HG03354 (cell line): ENCODE measurements at regions not wholly inside any gene's neighbourhood (a gene's known extent, or its start where the extent isn't known, plus 50 kb on each side); places are given as distances from the start of the nearest gene placed in this dataset.
A peak's percentile ranks its signal among the peaks of the same experiment; 100 is the strongest.

Experiments
- ATAC-seq: cut with Tn5 transposase; IDR thresholded peaks from one replicate; pipeline ENCODE4 v1.9.1; 2021; ENCODE audit warnings: mild to moderate bottlenecking; ENCODE audit not compliant: unreplicated experiment, poor library complexity, severe bottlenecking

DNA sequence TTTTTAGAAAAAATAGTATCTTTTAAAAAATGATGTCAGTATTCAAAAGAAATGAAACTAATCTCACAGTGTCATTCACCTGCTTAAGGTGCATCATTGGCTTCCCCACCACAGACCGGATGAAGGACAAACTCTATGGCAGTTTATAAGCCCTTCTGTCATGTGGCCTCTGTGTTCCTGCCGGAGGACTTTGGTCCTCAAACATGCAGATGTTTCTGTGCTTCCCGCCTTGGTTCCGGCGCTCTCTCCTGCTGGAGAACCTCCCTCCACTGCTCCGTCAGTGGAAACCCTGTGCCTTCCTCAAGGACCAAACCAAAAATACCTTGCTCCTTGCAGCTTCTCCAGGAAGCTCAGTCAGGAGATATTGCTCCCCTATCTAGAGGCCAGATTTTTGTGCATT, 326.3 kb downstream of the UACA start:
- no peak for ATAC-seq

DNA sequence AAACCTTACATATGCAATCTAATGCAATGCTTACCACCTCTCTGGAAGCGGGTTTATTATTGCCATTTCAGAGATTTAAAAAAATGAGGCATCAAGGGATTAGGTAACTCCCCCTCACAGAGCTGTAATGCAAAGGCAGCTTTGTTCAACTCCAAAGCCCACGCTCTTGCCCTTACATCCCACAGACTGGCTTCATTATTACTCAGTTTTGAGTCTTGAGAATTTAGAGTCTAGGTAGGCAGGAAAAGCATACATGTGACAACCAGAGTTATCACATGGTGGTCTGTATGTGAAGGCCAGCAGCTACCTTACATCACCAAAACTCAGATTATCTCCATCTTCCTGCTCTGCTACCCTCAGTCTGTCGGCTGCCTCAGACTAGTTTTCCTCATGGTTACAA, 326.9 kb downstream of the UACA start:
- ATAC-seq, result peak; percentile 52

GRCh38 chr15:70435872-70436271, 327.5 kb downstream of the UACA start:
- ATAC-seq, result peak; percentile 48

DNA sequence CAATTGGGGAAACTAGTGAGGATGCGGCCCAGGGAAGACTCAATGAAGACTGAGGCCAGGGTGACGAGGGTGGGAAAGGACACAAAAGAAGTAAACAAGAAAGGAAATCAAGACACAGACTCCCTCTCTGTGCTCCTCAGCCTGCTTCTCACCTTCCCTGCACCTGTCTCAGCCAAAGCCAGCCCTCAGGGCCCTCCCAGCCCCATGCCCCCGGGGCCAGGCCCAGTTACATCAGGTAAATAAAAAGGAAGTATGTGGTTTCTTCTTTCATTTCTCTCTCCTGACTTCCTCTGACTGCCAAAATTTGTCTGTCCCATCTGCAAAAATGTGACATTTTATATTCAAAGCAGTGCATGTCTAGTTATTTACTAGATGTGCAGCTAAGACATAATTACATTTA, 328.0 kb downstream of the UACA start:
- peak; percentile 48 for ATAC-seq

- no peak for ATAC-seq
Measured at GRCh38 chr15:70433586-70434324, 329.6 kb downstream of the UACA start.

DNA sequence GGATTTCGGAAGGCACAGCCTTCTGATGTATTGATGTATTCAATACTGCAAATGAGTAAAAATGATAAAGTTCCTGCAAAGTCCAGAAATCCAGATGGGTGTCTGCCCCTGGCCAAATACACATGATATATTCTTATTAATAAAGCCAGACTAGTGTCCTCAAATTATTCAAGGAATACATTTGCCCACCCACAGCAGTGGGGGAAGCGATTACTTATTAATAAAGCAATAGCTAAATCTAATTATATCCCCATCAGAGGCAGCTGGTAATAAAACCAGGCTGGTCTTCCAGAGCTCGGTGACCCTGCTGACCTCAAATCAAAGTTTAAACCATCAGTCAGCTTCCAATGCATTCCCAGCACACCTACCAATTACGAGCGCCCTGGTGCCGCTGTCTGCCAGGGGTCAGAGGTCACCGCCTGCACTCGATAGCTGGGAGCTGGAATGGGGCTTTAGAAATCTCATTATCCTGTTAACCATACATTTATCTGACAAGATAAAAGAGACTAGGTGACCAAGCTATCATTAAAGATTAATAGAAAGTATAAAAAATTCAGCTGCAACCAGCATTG, 330.3 kb downstream of the UACA start:
- ATAC-seq, result no peak

DNA sequence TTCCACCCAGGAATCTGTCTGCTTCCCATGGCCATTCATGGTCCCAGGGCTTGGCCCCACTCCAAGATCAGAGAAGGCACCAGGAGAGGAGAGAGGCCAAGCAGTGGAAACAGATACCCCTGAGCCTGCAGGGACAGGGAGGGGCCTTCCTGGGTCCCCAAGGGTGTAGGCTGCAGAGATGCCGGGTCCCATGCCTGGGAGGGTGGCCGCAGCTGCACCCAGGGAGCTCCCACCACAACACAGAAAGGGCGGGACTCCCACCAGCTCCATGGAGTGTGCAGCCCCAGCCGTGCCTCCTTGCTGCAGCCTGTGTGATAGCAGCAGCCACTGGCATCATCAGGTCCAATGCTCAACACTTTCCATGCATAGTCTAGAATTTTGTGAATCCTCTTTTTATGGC, 331.5 kb downstream of the UACA start:
- ATAC-seq, result no peak

DNA sequence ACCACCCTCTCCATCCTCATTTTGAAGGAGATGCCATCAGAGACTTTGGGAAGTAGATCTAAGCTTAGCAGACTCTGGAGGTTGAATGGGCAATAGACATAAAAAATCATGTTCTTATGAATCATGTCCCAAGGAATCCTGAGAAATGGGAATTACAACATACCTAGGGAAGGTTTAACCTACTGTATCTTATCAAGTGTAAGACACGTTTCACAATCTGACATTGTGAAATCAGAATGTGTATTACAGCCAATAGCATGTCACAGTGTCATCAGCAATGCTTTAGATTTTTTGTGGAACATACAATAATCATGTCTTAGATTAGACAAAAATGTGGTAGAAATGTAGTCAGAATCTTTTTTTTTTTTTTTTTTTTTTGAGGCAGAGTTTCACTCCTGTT, 332.4 kb upstream of the TLE3 start:
- ATAC-seq, result no peak

DNA sequence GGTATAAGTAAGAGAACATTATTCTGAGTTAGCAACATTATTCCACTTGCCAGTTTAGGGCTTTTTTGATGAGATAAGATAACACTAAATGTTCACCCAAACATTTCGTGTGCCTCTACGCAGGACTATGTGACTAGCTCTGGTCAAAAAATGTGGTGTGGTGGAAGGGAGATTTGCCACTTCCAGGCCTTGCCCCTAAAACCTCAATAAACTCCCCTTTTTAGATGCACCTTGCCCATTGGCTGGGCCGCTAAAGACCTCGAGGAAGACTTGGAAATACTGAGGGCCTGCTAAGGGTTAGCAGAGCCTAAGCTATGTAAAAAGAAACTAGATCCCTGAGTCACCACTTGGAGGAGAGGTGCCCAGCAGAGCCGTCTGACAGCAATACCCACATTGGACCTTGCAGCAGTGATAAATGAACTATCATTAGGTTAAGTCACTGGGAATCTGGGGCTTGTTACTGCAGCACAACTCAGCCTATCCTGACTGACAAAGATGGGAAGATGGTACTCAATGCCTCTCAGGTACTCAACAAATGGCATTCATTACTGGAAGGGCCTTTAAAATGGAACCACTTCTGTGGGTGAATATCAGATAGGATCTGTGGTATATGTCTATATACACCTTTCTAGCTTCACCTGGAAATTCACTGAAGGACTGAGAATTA, 331.5 kb upstream of the TLE3 start:
- ATAC-seq, result no peak

DNA sequence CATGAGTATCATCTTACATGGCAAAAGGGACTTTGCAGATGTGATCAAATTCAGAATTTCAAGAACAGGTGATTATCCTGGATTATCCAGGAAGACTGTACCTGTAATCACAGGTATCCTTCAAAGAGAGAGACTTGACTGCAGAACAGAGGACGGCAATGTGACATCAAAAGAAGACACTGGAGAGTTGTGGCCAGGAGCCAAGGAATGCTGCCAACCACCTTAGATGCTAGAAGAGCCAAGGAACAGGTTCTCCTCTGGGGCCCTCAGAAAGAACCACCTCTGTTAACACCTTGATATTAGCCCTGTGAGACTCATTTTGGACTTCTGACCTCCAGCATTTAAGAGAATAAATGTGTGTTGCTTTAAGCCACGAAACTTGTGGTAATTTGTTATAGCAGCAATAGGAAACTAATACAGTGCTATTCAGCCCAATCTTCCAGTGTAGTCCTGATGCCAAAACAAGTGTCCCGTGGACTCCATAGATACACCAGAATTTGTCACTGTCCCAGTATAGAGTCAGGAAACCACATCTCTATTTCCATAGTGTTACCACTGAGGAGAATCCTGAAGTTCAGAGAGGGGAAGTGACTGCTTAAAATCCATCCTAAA, 330.6 kb upstream of the TLE3 start:
- no peak for ATAC-seq

DNA sequence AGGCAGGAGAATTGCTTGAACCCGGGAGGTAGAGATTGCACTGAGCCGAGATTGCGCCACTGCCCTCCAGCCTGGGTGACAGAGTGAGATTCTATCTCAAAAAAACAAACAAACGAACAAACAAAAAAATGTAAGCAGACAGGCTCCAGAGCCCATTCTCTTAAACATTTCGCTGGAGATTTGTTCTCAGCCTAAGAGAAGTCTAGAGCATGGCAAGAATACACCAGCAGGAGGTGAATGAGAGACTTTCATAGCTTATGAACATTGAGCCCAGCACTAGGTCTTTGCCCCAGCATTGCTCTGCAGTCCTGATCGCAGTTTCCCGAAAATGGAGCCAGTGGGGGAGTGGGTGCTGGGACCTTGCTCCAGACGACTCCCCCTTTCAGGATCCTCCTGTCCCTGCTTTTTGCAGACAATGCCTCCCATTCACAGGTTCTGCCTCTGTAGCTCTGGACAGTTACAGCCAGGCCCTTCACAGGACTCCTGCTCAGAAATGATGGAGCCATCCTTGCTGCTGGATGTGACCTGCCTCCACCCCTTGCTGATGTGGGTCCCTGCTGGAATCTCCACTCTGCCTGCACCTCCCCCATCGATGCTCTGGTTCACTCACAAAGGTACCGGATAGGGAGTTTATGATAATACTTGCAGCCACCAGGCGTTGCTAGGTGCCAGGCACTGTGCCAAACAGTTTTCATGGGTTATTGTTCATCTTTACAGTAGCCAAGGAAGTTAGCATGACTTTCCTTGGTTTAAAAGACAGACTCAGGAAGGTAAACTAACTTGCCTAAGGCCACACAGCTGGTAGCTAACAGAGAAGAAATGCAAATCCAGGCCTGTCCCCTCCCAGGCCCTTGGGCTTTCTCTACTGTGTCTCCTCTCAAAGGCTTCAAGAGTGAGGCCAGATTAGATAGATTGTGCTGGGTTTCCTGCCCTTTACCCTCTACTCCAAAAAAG, 329.7 kb upstream of the TLE3 start:
- ATAC-seq, result no peak

DNA sequence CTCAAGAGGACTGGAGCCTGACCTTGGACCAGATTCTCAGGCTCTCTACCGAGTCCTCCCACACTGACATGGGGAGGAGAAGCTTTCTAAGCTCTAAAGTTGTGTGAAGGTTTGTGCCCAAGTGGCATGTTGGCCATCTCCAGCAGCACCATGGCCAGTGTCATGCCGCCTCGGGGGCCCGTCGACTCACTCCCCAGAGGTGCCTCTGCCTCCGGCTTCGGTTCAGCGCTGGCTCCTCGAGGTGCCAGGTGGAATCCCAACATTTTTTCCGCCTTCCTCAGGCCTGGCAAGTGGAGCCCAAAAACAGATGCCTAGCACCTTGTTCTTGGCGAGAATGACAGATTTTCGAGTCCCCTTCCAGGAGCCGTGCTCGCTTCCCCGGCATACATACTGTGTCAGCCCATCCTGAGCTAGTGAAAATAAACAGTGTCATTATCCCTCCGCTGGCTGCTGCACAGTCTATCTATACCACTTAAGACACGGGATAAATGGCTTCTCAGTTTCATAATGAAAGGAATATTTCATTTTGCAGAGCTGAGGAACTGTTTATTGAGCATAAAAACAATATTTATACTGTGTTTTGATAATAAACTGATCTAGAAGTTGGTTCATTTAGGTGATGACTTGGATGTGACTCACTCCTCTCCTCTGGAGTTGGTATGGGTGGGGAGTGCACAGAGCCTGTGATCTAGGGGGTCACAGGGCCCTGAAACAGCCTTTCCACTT, 328.5 kb upstream of the TLE3 start:
- no peak for ATAC-seq

DNA sequence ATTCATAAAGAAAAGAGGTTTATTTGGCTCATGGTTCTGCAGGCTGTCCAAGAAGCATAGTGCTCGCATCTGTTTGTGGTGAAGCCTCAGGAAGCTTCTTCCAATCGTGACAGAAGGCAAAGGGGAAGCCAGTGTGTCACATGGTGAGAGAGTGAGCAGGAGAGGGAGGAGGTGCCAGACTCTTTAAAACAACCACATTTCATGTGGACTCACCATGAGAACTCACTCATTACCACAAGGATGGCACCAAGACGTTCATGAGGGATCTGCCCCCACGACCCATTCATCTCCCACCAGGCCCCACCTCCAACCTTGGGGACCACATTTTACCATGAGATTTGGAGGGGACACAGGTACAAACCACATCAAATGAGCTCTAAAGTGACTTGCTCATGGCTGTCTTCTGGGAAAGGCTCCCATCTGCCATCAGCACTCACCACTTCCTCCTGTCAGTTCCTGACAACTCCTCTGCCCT, 327.3 kb upstream of the TLE3 start:
- no peak for ATAC-seq

DNA sequence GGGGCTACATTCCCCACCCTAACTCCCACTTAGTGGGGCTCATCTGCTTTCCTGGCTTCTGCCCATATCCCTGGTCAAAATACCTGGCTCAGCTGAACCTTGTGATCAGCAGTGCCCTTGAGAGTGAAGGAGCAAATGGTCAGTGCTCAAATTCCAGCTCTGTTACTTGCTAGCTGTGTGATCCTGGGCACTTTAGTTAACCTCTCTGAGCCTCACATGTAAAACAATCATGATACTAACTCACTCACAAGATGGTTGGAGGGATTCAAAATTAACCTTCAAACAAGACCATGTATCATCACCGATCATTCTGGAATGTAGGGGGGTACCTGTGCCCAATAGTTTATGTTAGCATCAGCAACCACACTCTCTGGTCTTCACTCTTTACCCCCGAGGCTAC, 325.6 kb upstream of the TLE3 start:
- ATAC-seq, result no peak

GRCh38 chr15:70422342-70422741, 324.6 kb upstream of the TLE3 start:
- no peak for ATAC-seq

DNA sequence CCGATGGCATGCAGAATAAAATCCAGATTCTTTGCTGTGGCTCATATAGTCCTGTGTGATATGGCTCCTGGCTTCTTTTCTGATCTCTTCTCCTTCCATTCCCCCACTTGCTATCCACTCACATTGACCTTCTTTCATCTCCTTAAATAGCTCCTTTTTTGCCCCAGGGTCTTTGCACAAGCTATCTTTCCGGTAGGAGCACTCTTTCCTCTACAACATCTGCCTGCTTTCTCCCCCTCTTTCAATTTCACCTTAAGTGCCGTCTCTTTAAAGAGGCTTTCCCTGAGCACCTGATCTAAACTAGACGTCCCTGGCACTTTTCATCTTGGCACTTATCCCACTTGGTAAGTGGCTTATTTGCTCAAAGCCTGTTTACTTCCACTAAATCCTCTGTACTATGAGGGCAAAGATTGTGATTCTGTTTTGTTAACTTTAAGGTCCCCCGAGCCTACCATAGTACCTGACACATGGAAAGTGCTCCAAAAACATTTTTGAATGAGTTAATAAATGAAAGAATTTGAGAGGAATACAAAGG, 323.3 kb upstream of the TLE3 start:
- ATAC-seq, result no peak

GRCh38 chr15:70420086-70420947, 322.6 kb upstream of the TLE3 start:
- no peak for ATAC-seq

GRCh38 chr15:70418943-70419342, 321.2 kb upstream of the TLE3 start:
- no peak for ATAC-seq
